Activated naive CD8-positive, alpha-beta T cell treated with anti-CD3 and anti-CD28 coated beads, Interleukin-2, amount 10 ng/mL, durations not matched to agents 7 days and 5 days (primary cell): ENCODE measurements at regions not wholly inside any gene's neighbourhood (a gene's known extent, or its start where the extent isn't known, plus 50 kb on each side); places are given as distances from the start of the nearest gene placed in this dataset.
"Not testable (repeated sequence)": the region's sequence is repeated elsewhere in the genome, so short reads cannot be mapped to it uniquely, and the experiment has no call there.

ENCODE experiments used
- ATAC-seq: fragments of 150-1000 bp; cut with Tn5 transposase; one replicate; pipeline ENCODE4 v1.10.0; 2021; ENCODE audit warnings: low read depth, moderate library complexity
- POLR2A ChIA-PET: fragments of 350-600 bp; sonication (Branson Sonifier 250); formaldehyde crosslinking; loops from one replicate; lab custom pipeline; 2021; ENCODE audit warnings: antibody characterized with exemption; lab: Charles Lee
- DNase-seq: peaks from one replicate; pipeline ENCODE4 v3.0.0; 2021
- H3K27ac Mint-ChIP-seq: one replicate; pipeline ENCODE4 v1.8.0; 2022; ENCODE audit warnings: mild to moderate bottlenecking, mixed read lengths
- H3K27me3 Mint-ChIP-seq: one replicate; pipeline ENCODE4 v1.8.0; 2022; ENCODE audit warnings: mild to moderate bottlenecking, moderate library complexity, mixed read lengths
- H3K36me3 Mint-ChIP-seq: one replicate; pipeline ENCODE4 v1.8.0; 2021; ENCODE audit warnings: mild to moderate bottlenecking, mixed read lengths
- H3K4me1 Mint-ChIP-seq: one replicate; pipeline ENCODE4 v1.8.0; 2021; ENCODE audit warnings: mixed read lengths
- H3K4me3 Mint-ChIP-seq: one replicate; pipeline ENCODE4 v1.8.0; 2022; ENCODE audit warnings: mild to moderate bottlenecking, moderate library complexity, mixed read lengths
- H3K9me3 Mint-ChIP-seq: one replicate; pipeline ENCODE4 v1.8.0; 2021; ENCODE audit warnings: mixed read lengths

DNA sequence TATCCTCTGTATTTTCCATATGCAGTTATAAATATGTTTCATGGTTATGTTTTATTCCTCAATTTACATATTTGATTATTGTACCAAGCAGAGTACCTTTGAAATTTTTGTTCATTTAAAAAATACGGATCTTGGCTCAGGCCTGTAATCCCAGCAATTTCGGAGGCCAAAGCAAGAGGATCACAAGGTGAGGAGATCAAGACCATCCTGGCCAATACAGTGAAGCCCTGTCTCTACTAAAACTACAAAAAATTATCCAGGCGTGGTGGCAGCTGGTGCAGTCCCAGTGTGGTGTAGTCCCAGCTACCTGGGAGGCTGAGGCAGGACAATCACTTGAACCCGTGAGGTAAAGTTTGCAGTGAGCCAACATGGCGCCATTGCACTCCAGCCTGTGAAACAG, 251.2 kb upstream of the TPTE start:
- H3K4me3 Mint-ChIP-seq, H3K9me3 Mint-ChIP-seq, ATAC-seq, H3K36me3 Mint-ChIP-seq, H3K27me3 Mint-ChIP-seq, DNase-seq, H3K4me1 Mint-ChIP-seq, H3K27ac Mint-ChIP-seq, POLR2A ChIA-PET: not testable (repeated sequence)

DNA sequence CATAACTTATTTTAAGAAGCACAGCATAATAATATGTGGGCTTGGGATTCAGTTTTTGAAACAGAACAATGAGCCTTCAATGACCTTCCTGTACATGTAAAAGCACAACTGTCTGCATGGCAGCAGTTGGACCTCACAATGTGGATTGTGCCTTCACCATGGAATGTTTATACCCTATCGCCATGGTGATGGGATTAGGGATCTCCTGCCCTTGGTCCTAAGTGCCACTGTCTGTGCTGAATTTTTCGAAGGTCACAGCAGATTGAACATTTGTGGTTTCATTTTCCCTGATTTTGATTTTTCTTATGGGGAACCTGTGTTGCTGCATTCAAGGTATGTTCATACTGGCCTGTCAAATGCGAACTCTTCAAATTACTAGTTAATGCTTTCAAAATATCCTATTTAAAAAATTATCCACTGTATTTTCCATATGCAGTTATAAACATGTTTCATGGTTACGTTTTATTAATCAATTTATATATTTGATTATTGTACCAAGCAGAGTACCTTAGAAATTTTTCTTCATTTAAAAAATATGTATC, 249.6 kb upstream of the TPTE start:
- H3K9me3 Mint-ChIP-seq, H3K4me3 Mint-ChIP-seq, DNase-seq, H3K36me3 Mint-ChIP-seq, ATAC-seq, H3K27ac Mint-ChIP-seq, H3K4me1 Mint-ChIP-seq, POLR2A ChIA-PET, H3K27me3 Mint-ChIP-seq: not testable (repeated sequence)

DNA sequence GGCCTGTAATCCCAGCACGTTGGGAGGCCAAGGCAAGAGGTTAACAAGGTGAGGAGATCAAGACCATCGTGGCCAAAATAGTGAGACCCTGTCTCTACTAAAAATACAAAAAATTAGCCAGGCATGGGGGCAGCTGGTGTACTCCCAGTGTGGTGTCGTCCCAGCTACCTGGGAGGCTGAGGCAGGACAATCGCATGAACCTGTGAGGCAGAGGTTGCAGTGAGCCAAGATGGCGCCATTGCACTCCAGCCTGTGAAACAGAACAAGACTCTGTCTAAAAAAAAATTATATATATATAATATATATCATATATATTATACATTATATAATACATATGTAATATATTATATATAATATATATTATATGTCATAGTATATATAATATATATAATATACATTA, 249.2 kb upstream of the TPTE start:
- POLR2A ChIA-PET: no interaction called here
- DNase-seq (no peak), ATAC-seq (peak; percentile 50)
- H3K27ac Mint-ChIP-seq: no peak overlapping the region
- no peaks in the 10 kb centered on the region for H3K36me3 Mint-ChIP-seq
- H3K27me3 Mint-ChIP-seq: no peaks in the 10 kb centered on the region
- no peaks in the 10 kb centered on the region for H3K4me1 Mint-ChIP-seq
- peaks cover 10% of the 10 kb centered on the region for H3K9me3 Mint-ChIP-seq
- no peak overlapping the region for H3K4me3 Mint-ChIP-seq

DNA sequence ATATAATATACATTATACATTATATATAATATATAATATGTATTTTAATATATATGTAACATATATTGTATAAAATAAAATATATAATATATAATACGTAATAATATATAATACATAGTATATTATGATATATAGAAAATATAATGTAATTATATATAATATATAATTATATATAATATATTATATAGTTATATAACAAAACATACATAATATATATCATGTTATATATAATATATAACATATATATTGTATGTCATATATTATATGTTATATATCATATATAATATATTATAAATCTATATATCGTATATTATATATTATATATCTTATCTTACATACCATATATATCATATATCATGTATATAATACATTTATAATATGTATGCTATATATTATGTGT, 248.2 kb upstream of the TPTE start:
- H3K9me3 Mint-ChIP-seq: peaks cover 10% of the 10 kb centered on the region
- no peak overlapping the region for H3K4me3 Mint-ChIP-seq
- no peaks in the 10 kb centered on the region for H3K27me3 Mint-ChIP-seq
- H3K36me3 Mint-ChIP-seq: no peaks in the 10 kb centered on the region
- H3K4me1 Mint-ChIP-seq: no peaks in the 10 kb centered on the region
- POLR2A ChIA-PET: no interaction called here
- ATAC-seq: no peak
- H3K27ac Mint-ChIP-seq: no peak overlapping the region
- no peak for DNase-seq

DNA sequence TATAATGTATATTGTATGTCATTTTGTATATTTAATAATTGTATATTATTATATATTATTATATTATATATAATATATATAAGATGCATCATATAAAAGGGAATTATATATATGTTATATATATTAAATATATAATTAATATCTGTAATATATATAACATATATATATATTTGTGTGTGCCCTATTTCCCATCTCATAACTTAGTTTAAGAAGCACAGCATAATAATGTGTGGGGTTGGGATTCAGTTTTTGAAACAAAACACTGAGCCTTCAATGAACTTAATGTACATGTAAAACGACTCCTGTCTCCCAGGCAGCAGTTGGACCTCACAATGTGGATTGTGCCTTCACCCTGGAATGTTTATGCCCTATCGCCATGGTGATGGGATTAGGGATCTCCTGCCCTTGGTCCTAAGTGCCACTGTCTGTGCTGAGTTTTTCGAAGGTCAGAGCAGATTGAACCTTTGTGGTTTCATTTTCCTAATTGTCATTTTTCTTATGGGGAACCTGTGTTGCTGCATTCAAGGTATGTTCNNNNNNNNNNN, 247.5 kb upstream of the TPTE start:
- H3K9me3 Mint-ChIP-seq, H3K36me3 Mint-ChIP-seq, H3K27ac Mint-ChIP-seq, H3K4me3 Mint-ChIP-seq, POLR2A ChIA-PET, DNase-seq, H3K4me1 Mint-ChIP-seq, H3K27me3 Mint-ChIP-seq: not testable (repeated sequence)
- peak; percentile 30 for ATAC-seq
